ENCODE measurements at regions not wholly inside any gene's neighbourhood (a gene's known extent, or its start where the extent isn't known, plus 50 kb on each side); places are given as distances from the start of the nearest gene placed in this dataset.

DNA sequence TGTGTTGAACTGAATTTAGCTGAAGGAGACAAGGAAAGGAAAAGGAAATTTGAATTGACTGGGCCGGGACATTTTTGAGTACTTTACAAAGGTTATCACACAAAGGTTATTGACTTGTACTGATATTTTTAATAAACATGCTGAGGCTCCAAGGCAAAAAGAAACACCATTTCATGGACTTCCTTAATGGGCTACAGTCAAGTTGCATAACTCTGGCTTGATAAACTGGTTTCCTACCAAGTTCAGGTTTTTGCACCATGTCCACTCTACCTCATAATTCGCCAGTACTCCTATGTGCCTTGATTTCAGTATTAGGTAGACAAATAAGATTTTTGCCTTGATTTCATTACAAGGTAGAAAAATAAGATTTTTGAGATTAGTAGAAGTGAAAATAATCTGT is 65.8 kb upstream of the FUT9 start:
- TF ChIP-seq, protein P1, sequence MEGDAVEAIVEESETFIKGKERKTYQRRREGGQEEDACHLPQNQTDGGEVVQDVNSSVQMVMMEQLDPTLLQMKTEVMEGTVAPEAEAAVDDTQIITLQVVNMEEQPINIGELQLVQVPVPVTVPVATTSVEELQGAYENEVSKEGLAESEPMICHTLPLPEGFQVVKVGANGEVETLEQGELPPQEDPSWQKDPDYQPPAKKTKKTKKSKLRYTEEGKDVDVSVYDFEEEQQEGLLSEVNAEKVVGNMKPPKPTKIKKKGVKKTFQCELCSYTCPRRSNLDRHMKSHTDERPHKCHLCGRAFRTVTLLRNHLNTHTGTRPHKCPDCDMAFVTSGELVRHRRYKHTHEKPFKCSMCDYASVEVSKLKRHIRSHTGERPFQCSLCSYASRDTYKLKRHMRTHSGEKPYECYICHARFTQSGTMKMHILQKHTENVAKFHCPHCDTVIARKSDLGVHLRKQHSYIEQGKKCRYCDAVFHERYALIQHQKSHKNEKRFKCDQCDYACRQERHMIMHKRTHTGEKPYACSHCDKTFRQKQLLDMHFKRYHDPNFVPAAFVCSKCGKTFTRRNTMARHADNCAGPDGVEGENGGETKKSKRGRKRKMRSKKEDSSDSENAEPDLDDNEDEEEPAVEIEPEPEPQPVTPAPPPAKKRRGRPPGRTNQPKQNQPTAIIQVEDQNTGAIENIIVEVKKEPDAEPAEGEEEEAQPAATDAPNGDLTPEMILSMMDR (IDR thresholded peaks at IDR 0.05; ENCODE audit: low read length) = no peak
- TF ChIP-seq EZH2 (IDR thresholded peaks at IDR 0.05; ENCODE audit: borderline replicate concordance, low read length) = no peak
